ENCODE measurements at regions not wholly inside any gene's neighbourhood (a gene's known extent, or its start where the extent isn't known, plus 50 kb on each side); places are given as distances from the start of the nearest gene placed in this dataset.

DNA sequence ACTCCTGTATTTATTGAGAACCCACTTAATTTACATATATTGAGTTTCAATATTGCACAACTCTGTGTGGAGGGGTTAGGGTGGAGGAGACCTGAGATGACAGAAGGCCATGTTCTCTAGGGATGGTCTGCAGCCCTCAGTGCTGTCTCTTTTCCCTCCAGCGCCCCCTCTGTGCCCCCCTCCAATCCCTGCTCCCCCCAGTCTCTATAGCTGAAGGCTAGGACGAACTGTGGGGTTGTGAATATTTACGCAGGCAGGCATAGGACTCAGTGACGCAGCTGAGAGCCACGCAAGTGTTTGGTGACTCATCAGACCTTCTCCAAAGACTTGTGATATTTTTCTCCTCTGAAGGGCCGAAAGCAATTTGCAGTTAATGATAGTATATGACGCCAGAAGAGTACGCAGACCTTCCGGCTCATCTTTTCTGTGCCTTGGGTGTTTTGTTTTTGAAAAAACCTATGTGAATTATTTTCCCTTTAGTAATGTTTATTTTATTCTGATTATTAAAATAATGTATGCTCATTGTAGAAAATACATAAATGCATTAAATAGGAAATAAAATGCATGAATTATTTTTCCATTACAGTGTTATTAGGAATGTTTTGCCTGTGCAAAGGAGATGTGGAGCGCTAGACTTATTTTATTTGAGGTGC is 85.3 kb downstream of the SLC25A47 start:
- no peak for TF ChIP-seq CTCF (IDR thresholded peaks at IDR 0.05; ENCODE audit: control insufficient read depth, insufficient read depth, low read depth, low read length, missing control alignments)
- no peak for DNase-seq (ENCODE audit: low read depth)
- no peak overlapping the region for H3K4me3 ChIP-seq (ENCODE audit: control insufficient read depth, low read depth, low read length)

DNA sequence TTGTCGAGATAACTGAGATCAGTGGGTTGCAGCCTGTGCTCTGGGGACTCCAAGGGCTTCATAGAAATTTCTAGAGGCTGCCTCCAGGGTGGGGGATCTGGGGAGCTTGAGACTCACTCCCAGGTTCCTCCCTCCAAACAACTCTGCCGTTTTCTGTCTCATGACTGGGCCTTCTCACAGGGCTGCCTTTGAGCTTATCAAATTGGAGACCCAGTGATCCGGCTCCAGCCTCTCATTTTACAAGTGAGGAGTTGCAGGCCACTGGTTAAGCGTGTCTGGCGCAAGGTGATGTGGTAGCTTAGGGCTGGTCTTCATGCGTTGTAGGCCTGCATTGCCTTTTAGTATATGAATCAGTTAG is 85.8 kb downstream of the SLC25A47 start:
- no peak for TF ChIP-seq CTCF (IDR thresholded peaks at IDR 0.05; ENCODE audit: control insufficient read depth, insufficient read depth, low read depth, low read length, missing control alignments)
- H3K4me3 ChIP-seq (ENCODE audit: control insufficient read depth, low read depth, low read length), result no peak overlapping the region
- DNase-seq (ENCODE audit: low read depth), result no peak

DNA sequence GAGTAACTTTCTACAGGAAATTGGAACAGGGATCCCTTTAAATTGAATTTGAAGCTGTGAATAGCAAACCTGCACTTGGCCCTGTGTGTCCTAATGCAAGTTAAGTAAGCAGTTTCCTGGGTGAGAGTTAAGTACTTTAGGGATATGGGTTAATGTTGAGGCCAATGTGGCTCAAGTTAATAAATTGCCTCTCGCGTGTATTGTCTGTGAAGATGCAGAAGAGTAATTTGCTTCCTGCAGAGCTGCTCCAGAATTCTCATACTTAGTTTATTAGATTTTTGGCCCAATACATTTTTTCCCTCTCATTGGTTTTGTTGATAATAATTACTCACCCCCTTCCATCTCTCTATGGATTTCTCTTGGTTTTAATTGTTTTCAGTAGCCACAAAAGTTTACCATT is 86.5 kb downstream of the SLC25A47 start:
- H3K4me3 ChIP-seq (ENCODE audit: control insufficient read depth, low read depth, low read length), result no peak overlapping the region
- TF ChIP-seq CTCF (IDR thresholded peaks at IDR 0.05; ENCODE audit: control insufficient read depth, insufficient read depth, low read depth, low read length, missing control alignments), result no peak

GRCh38 chr14:100410056-100410565 is 87.0 kb downstream of the SLC25A47 start:
- H3K4me3 ChIP-seq (ENCODE audit: control insufficient read depth, low read depth, low read length), result no peak overlapping the region
- no peak for DNase-seq (ENCODE audit: low read depth)
- no peak for TF ChIP-seq CTCF (IDR thresholded peaks at IDR 0.05; ENCODE audit: control insufficient read depth, insufficient read depth, low read depth, low read length, missing control alignments)

More for the DNA sequence above, 86.5 kb downstream of the SLC25A47 start:
- DNase-seq (ENCODE audit: low read depth), result no peak

DNA sequence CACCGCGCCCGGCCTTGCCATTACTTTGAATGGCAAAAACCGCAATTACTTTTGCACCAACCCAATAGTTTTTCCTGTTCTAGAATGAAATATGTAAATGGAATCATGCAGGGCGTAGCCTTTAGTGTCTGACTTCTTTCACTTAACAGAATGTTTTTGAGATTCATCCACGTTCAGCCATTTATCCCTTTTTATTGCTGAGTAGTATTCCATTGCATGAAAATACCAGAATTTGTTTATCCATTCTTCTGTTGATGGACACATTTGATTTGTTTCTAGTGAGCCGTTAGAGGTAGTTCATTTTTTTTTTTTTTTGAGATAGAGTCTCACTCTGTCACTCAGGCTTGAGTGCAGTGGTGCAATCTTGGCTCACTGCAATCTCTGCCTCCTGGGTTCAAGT is 90.6 kb downstream of the SLC25A47 start:
- TF ChIP-seq CTCF (IDR thresholded peaks at IDR 0.05; ENCODE audit: control insufficient read depth, insufficient read depth, low read depth, low read length, missing control alignments), result no peak
- no peak overlapping the region for H3K4me3 ChIP-seq (ENCODE audit: control insufficient read depth, low read depth, low read length)
- DNase-seq (ENCODE audit: low read depth), result no peak

DNA sequence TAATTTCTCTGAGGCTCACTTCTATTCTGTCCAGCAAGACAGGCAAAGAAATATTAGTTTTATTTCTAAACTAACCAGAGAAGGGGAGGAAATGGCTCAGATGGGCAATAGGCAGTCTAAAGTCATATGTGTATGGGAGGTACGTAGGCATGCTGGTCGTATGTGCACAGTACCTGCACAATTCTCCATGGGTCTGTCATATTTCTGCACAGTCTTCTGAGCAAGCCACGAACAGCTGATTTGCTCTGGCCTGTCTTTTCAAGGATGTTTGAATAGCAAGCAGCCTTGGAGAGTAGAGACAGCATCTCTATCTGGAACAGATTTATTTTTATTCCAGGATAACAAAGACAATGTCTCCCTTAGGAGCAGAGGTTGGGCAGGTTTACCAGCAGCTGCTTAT is 92.1 kb downstream of the SLC25A47 start:
- H3K4me3 ChIP-seq (ENCODE audit: control insufficient read depth, low read depth, low read length), result no peak overlapping the region
- TF ChIP-seq CTCF (IDR thresholded peaks at IDR 0.05; ENCODE audit: control insufficient read depth, insufficient read depth, low read depth, low read length, missing control alignments), result no peak
- no peak for DNase-seq (ENCODE audit: low read depth)

Data from AG09309 (cell line).